ENCODE measurements at regions not wholly inside any gene's neighbourhood (a gene's known extent, or its start where the extent isn't known, plus 50 kb on each side); places are given as distances from the start of the nearest gene placed in this dataset.

DNA sequence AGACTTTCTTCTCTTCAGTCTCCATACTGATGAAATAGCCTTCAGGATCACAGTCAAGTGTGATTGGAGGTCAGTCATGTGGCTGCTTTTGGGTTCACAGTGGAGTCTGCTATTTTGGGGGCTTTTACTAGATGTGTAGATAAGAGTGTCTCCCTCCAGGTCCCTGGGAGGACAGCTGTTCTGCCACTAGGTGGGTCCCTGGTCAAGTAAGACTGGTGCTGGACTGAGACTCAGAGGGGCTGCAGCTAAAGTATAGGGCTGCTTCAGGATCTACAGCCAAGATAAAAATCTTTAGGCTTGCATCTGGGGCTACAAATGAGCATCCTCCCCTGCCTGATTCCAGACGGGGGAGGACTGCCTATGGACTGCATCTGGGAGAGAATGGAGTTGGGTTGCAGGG lies 200.7 kb upstream of the ANKRD50 start:
- TF ChIP-seq, protein P1, sequence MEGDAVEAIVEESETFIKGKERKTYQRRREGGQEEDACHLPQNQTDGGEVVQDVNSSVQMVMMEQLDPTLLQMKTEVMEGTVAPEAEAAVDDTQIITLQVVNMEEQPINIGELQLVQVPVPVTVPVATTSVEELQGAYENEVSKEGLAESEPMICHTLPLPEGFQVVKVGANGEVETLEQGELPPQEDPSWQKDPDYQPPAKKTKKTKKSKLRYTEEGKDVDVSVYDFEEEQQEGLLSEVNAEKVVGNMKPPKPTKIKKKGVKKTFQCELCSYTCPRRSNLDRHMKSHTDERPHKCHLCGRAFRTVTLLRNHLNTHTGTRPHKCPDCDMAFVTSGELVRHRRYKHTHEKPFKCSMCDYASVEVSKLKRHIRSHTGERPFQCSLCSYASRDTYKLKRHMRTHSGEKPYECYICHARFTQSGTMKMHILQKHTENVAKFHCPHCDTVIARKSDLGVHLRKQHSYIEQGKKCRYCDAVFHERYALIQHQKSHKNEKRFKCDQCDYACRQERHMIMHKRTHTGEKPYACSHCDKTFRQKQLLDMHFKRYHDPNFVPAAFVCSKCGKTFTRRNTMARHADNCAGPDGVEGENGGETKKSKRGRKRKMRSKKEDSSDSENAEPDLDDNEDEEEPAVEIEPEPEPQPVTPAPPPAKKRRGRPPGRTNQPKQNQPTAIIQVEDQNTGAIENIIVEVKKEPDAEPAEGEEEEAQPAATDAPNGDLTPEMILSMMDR (conservative IDR thresholded peaks at IDR 0.05): no peak
- no peak for TF ChIP-seq EZH2 (IDR thresholded peaks at IDR 0.05; ENCODE audit: low read depth)
